WTC11 (cell line): ENCODE measurements at regions not wholly inside any gene's neighbourhood (a gene's known extent, or its start where the extent isn't known, plus 50 kb on each side); places are given as distances from the start of the nearest gene placed in this dataset.
"Not testable (repeated sequence)": the region's sequence is repeated elsewhere in the genome, so short reads cannot be mapped to it uniquely, and the experiment has no call there.

ENCODE experiments used
- ATAC-seq: fragments of 200-7000 bp; cut with Tn5 transposase; 2 replicates; pipeline ENCODE4 v1.10.0; 2021; ENCODE audit warnings: mild to moderate bottlenecking, moderate library complexity
- CTCF ChIA-PET: fragments of 300-600 bp; sonication (Branson Sonifier 250); formaldehyde crosslinking; loops from one replicate; lab custom pipeline; 2021; ENCODE audit warnings: antibody characterized with exemption; lab: Charles Lee
- POLR2A ChIA-PET: fragments of 350-600 bp; sonication (Branson Sonifier 250); formaldehyde crosslinking; loops from one replicate; lab custom pipeline; 2021; ENCODE audit warnings: antibody characterized with exemption; lab: Charles Lee
- DNase-seq: peaks from one replicate; pipeline ENCODE4 v3.0.0; 2021; ENCODE audit warnings: low spot score
- H3K27ac Mint-ChIP-seq: 2 replicates; pipeline ENCODE4 v1.8.0; 2021; ENCODE audit warnings: mixed read lengths
- H3K27me3 Mint-ChIP-seq: 2 replicates; pipeline ENCODE4 v1.8.0; 2021; ENCODE audit warnings: low read depth, mild to moderate bottlenecking, moderate library complexity, mixed read lengths
- H3K36me3 Mint-ChIP-seq: 2 replicates; pipeline ENCODE4 v1.8.0; 2021; ENCODE audit warnings: mixed read lengths
- H3K4me1 Mint-ChIP-seq: 2 replicates; pipeline ENCODE4 v1.8.0; 2022; ENCODE audit warnings: mixed read lengths
- H3K4me3 Mint-ChIP-seq: 2 replicates; pipeline ENCODE4 v1.8.0; 2021; ENCODE audit warnings: mild to moderate bottlenecking, moderate library complexity, mixed read lengths
- H3K9me3 Mint-ChIP-seq: 2 replicates; pipeline ENCODE4 v1.8.0; 2021; ENCODE audit warnings: mixed read lengths
- ATF3 ChIP-seq: sonication (generic); formaldehyde crosslinking; conservative IDR thresholded peaks from 2 replicates; pipeline ENCODE4 v1.8.1; 2022; ENCODE audit warnings: mild to moderate bottlenecking, missing genetic modification reagents
- ELF4 ChIP-seq: sonication (generic); formaldehyde crosslinking; IDR thresholded peaks from 2 replicates; pipeline ENCODE4 v1.8.1; 2022; ENCODE audit warnings: low read depth, mild to moderate bottlenecking, moderate library complexity, missing genetic modification reagents
- EMX1 ChIP-seq: fragments of 250-450 bp; sonication (Bioruptor Pico); IDR thresholded peaks from 2 replicates; pipeline ENCODE4 v1.8.0; 2021; ENCODE audit warnings: mild to moderate bottlenecking
- ETV6 ChIP-seq: sonication (generic); formaldehyde crosslinking; IDR thresholded peaks from 2 replicates; pipeline ENCODE4 v1.8.1; 2022; ENCODE audit warnings: mild to moderate bottlenecking, missing genetic modification reagents
- FOXJ3 ChIP-seq: sonication (generic); formaldehyde crosslinking; IDR thresholded peaks from 2 replicates; pipeline ENCODE4 v1.9.0; 2021; ENCODE audit warnings: missing genetic modification reagents, mild to moderate bottlenecking, borderline replicate concordance
- FOXP1 ChIP-seq: sonication (generic); formaldehyde crosslinking; IDR thresholded peaks from 2 replicates; pipeline ENCODE4 v1.8.0; 2022; ENCODE audit warnings: missing genetic modification reagents, mild to moderate bottlenecking, moderate library complexity, borderline replicate concordance
- FOXP4 ChIP-seq: sonication (generic); formaldehyde crosslinking; IDR thresholded peaks from 2 replicates; pipeline ENCODE4 v1.8.0; 2022; ENCODE audit warnings: mild to moderate bottlenecking, missing genetic modification reagents
- GRHL2 ChIP-seq: fragments of 250-450 bp; sonication (Bioruptor Pico); IDR thresholded peaks from 2 replicates; pipeline ENCODE4 v1.8.0; 2022; ENCODE audit warnings: mild to moderate bottlenecking, moderate library complexity; ENCODE audit not compliant: insufficient replicate concordance, severe bottlenecking
- HMGA2 ChIP-seq: fragments of 250-450 bp; sonication (Bioruptor Pico); IDR thresholded peaks from 2 replicates; pipeline ENCODE4 v1.4.0; 2021; ENCODE audit warnings: mild to moderate bottlenecking, moderate library complexity
- HMGXB4 ChIP-seq: sonication (generic); formaldehyde crosslinking; IDR thresholded peaks from 2 replicates; pipeline ENCODE4 v1.8.1; 2023; ENCODE audit warnings: mild to moderate bottlenecking, moderate library complexity, missing genetic modification reagents
- JAZF1 ChIP-seq: fragments of 250-450 bp; sonication (Bioruptor Pico); IDR thresholded peaks from 2 replicates; pipeline ENCODE4 v1.9.0; 2021; ENCODE audit warnings: moderate library complexity, mild to moderate bottlenecking, inconsistent platforms
- MAX ChIP-seq: sonication (generic); formaldehyde crosslinking; IDR thresholded peaks from 2 replicates; pipeline ENCODE4 v1.8.0; 2022; ENCODE audit warnings: mild to moderate bottlenecking, missing genetic modification reagents
- MYBL2 ChIP-seq: sonication (generic); formaldehyde crosslinking; IDR thresholded peaks from 2 replicates; pipeline ENCODE4 v1.8.1; 2023; ENCODE audit warnings: mild to moderate bottlenecking, moderate library complexity, missing genetic modification reagents
- NR1H2 ChIP-seq: sonication (generic); formaldehyde crosslinking; IDR thresholded peaks from 2 replicates; pipeline ENCODE4 v1.9.0; 2021; ENCODE audit warnings: mild to moderate bottlenecking, moderate library complexity, missing genetic modification reagents
- NR2C2 ChIP-seq: sonication (generic); formaldehyde crosslinking; IDR thresholded peaks from 2 replicates; pipeline ENCODE4 v1.8.0; 2022; ENCODE audit warnings: mild to moderate bottlenecking, missing genetic modification reagents
- TEAD1 ChIP-seq: sonication (generic); formaldehyde crosslinking; IDR thresholded peaks from 2 replicates; pipeline ENCODE4 v1.8.0; 2022; ENCODE audit warnings: mild to moderate bottlenecking, missing genetic modification reagents
- ZNF219 ChIP-seq: sonication (generic); formaldehyde crosslinking; IDR thresholded peaks from 2 replicates; pipeline ENCODE4 v1.8.0; 2023; ENCODE audit warnings: missing genetic modification reagents, mild to moderate bottlenecking, borderline replicate concordance
- ZNF281 ChIP-seq: sonication (generic); formaldehyde crosslinking; IDR thresholded peaks from 2 replicates; pipeline ENCODE4 v1.8.0; 2023; ENCODE audit warnings: mild to moderate bottlenecking, missing genetic modification reagents
- ZNF671 ChIP-seq: fragments of 250-450 bp; sonication (Bioruptor Pico); IDR thresholded peaks from 2 replicates; pipeline ENCODE4 v1.8.0; 2021; ENCODE audit warnings: mild to moderate bottlenecking
- ZSCAN18 ChIP-seq: fragments of 250-450 bp; sonication (Bioruptor Pico); IDR thresholded peaks from 2 replicates; pipeline ENCODE4 v2.1.2; 2022; ENCODE audit warnings: mild to moderate bottlenecking, moderate library complexity

- TF ChIP-seq ZNF281 (CRISPR knock-in tag) (no peak), ZNF671 (CRISPR knock-in tag) (no peak)
- TF ChIP-seq, all 79 proteins: peak for 0
These were observed 931.0 kb downstream of the STIM2 start (continued) for GRCh38 chr4:27791640-27792039.

- ATAC-seq = no peak
- H3K4me1 Mint-ChIP-seq = peaks cover 3% of the 10 kb centered on the region; the same call in 1 of the 2 replicates
- POLR2A ChIA-PET = no interaction called here
These were observed 946.6 kb downstream of the STIM2 start for GRCh38 chr4:27807207-27807606.

GRCh38 chr4:27811948-27812347, 951.3 kb downstream of the STIM2 start:
- no peak overlapping the region for H3K4me3 Mint-ChIP-seq
- ATAC-seq (no peak), DNase-seq (no peak)
- ChIA-PET POLR2A (no interaction called here), CTCF (no interaction called here)
- H3K27ac Mint-ChIP-seq = no peak overlapping the region
- peaks cover 22% of the 10 kb centered on the region for H3K9me3 Mint-ChIP-seq
- H3K36me3 Mint-ChIP-seq = peaks cover 7% of the 10 kb centered on the region
- no peaks in the 10 kb centered on the region for H3K27me3 Mint-ChIP-seq
- 0 out of 2 replicates have a peak, but pooled peaks cover 4% of the 10 kb centered on the region for H3K4me1 Mint-ChIP-seq
- TF ChIP-seq HMGA2 (CRISPR knock-in tag) (no peak), FOXP1 (no peak), GRHL2 (no peak), ZSCAN18 (CRISPR knock-in tag) (no peak), TEAD1 (no peak), MYBL2 (CRISPR knock-in tag) (no peak), EMX1 (CRISPR knock-in tag) (no peak), ZNF219 (CRISPR knock-in tag) (no peak), ELF4 (CRISPR knock-in tag) (no peak), NR2C2 (no peak), ETV6 (CRISPR knock-in tag) (no peak), FOXP4 (CRISPR knock-in tag) (no peak), HMGXB4 (CRISPR knock-in tag) (no peak)

More at GRCh38 chr4:27807207-27807606, 946.6 kb downstream of the STIM2 start:
- no peaks in the 10 kb centered on the region for H3K36me3 Mint-ChIP-seq
- H3K27ac Mint-ChIP-seq = no peak overlapping the region
- DNase-seq = no peak
- TF ChIP-seq JAZF1 (CRISPR knock-in tag) (no peak), HMGA2 (CRISPR knock-in tag) (no peak), NR1H2 (no peak), ATF3 (no peak), FOXJ3 (CRISPR knock-in tag) (no peak), MAX (CRISPR knock-in tag) (no peak)
- TF ChIP-seq, all 79 proteins: peak for 0
- CTCF ChIA-PET = interaction anchor here (1.2 kb wide), 1 partner anchor 123 kb away, joined by 4 read pairs; no protein-coding TSS in a partner anchor
- Mint-ChIP-seq H3K27me3 (no peaks in the 10 kb centered on the region), H3K9me3 (no peaks in the 10 kb centered on the region), H3K4me3 (no peak overlapping the region)

GRCh38 chr4:27813226-27813625, 952.6 kb downstream of the STIM2 start:
- H3K27me3 Mint-ChIP-seq, H3K4me1 Mint-ChIP-seq, H3K4me3 Mint-ChIP-seq, POLR2A ChIA-PET, ATAC-seq, CTCF ChIA-PET, DNase-seq: not testable (repeated sequence)
- H3K36me3 Mint-ChIP-seq = peaks cover 18% of the 10 kb centered on the region
- peaks cover 34% of the 10 kb centered on the region for H3K9me3 Mint-ChIP-seq
- H3K27ac Mint-ChIP-seq = peak overlapping the region; percentile 57; the same call in 1 of the 2 replicates

GRCh38 chr4:27813699-27814425, 953.2 kb downstream of the STIM2 start:
- POLR2A ChIA-PET, H3K4me3 Mint-ChIP-seq, CTCF ChIA-PET, DNase-seq, H3K4me1 Mint-ChIP-seq, ATAC-seq, H3K27me3 Mint-ChIP-seq: not testable (repeated sequence)
- peaks cover 38% of the 10 kb centered on the region for H3K9me3 Mint-ChIP-seq
- H3K27ac Mint-ChIP-seq = peak overlapping the region; percentile 57; the same call in 1 of the 2 replicates
- peaks cover 22% of the 10 kb centered on the region for H3K36me3 Mint-ChIP-seq
